ENCODE measurements at regions not wholly inside any gene's neighbourhood (a gene's known extent, or its start where the extent isn't known, plus 50 kb on each side); places are given as distances from the start of the nearest gene placed in this dataset.

DNA sequence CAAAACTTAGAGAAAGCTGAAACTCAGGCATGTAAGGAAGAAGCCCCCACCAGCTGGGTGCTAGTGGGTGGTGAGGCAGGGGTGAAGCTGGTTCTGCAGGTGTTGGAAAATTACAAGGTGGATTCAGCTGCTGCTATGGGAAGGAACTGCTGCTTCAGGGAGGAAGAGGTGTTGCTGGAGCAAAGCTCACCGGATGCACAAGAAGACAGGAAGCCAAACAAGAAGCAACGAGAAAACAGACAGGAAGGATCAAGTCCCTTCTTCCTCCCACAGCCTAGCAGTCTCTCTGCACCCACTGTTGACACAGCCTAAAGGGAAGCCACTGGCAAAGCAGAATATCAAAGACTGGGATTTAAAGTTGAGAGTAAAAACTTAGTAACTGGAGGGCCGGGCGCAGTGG is 100.2 kb upstream of the JADE1 start:
- ATAC-seq (ENCODE audit: low read depth) (no peak), DNase-seq (no peak)
- CTCF ChIA-PET, result no interaction called here
- Mint-ChIP-seq H3K9me3 (no peaks in the 10 kb centered on the region), H3K4me1 (peaks cover 4% of the 10 kb centered on the region), H3K4me3 (no peak overlapping the region), H3K36me3 (ENCODE audit: low read depth) (no peaks in the 10 kb centered on the region), H3K27me3 (no peaks in the 10 kb centered on the region), H3K27ac (no peak overlapping the region)
- TF ChIP-seq, protein P1, sequence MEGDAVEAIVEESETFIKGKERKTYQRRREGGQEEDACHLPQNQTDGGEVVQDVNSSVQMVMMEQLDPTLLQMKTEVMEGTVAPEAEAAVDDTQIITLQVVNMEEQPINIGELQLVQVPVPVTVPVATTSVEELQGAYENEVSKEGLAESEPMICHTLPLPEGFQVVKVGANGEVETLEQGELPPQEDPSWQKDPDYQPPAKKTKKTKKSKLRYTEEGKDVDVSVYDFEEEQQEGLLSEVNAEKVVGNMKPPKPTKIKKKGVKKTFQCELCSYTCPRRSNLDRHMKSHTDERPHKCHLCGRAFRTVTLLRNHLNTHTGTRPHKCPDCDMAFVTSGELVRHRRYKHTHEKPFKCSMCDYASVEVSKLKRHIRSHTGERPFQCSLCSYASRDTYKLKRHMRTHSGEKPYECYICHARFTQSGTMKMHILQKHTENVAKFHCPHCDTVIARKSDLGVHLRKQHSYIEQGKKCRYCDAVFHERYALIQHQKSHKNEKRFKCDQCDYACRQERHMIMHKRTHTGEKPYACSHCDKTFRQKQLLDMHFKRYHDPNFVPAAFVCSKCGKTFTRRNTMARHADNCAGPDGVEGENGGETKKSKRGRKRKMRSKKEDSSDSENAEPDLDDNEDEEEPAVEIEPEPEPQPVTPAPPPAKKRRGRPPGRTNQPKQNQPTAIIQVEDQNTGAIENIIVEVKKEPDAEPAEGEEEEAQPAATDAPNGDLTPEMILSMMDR (IDR thresholded peaks at IDR 0.05), result no peak
- POLR2A ChIA-PET, result no interaction called here
- intact Hi-C loops (cut with micrococcal nuclease), result no loop called here

DNA sequence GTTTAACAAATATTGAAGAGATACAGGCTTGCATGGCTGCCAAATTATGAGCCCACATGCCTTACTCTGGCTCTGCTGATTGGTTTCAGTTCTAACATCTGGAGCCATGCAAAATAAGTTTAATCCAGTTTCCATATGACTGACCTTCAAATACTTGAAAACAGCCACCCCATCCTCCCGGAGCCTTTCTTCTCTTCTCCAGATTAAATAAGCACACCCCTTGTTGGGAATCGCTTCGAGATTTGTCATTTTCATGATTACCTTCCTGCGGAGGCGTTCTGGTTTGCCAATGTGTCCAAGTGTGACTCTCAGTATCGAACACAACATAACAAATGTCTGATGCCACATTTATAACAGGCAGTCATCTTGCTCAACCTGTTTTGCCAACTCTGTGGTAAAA is 101.6 kb upstream of the JADE1 start:
- no peak for ATAC-seq (ENCODE audit: low read depth)
- Mint-ChIP-seq H3K27ac (no peak overlapping the region), H3K27me3 (no peaks in the 10 kb centered on the region), H3K4me1 (peaks cover 4% of the 10 kb centered on the region), H3K36me3 (ENCODE audit: low read depth) (no peaks in the 10 kb centered on the region), H3K9me3 (no peaks in the 10 kb centered on the region), H3K4me3 (no peak overlapping the region)
- no peak for DNase-seq
- ChIA-PET POLR2A (no interaction called here), CTCF (no interaction called here)
- intact Hi-C loops (cut with micrococcal nuclease), result no loop called here
- TF ChIP-seq, protein P1 (IDR thresholded peaks at IDR 0.05), result no peak

DNA sequence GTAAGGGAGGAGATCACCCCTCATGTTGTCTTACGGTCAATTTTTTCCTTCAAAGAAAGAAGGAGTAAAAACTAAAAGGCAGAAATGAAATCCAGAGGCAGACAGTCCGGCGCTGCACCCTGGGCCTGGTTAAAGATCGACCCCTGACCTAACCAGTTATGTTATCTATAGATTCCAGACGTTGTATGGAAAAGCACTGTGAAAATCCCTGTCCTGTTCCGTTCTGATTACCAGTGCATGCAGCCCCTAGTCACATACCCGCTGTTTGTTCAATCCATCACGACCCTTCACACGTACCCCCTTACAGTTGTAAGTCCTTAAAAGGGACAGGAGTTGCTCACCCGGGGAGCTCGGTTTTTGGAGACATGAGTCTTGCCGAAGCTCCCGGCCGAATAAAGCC is 105.6 kb upstream of the JADE1 start:
- no peak for ATAC-seq (ENCODE audit: low read depth)
- Mint-ChIP-seq H3K36me3 (ENCODE audit: low read depth) (no peaks in the 10 kb centered on the region), H3K4me3 (no peak overlapping the region), H3K9me3 (no peaks in the 10 kb centered on the region), H3K4me1 (no peaks in the 10 kb centered on the region), H3K27me3 (no peaks in the 10 kb centered on the region), H3K27ac (no peak overlapping the region)
- CTCF ChIA-PET, result no interaction called here
- no peak for DNase-seq
- TF ChIP-seq, protein P1 (IDR thresholded peaks at IDR 0.05), result no peak
- POLR2A ChIA-PET, result no interaction called here
- intact Hi-C loops (cut with micrococcal nuclease), result no loop called here

DNA sequence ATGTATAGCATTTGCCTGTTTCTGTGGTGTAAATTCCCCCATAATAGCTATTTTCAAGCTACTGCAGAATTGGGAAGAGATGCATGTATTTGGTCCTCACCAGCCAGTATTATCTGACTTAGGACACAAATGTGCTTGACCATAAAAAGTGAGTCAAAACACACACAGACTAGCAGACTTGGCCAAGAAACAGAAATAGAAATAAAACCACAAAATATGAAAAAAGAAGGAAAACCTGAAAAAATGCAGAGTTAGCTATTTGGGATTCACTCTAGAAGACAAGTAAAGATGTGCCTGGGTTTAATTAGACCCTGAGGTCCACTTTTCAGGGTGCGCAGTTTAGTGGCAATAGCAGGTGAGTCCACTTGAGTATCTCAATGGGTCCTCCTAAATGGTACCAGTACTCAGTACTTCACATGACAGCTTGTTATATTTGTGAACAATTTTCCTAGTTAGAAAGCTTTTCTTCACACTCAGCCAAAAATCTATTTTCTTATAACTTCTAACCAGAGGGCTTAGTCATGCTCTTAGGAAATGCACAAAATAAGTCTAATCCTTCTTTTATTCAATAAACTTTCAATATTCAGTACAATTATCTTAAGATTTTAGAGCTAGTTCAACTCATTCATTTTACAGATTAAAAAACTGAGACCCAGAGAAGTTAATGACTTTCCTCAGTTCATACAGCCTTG is 108.7 kb upstream of the JADE1 start:
- ChIA-PET POLR2A (no interaction called here), CTCF (no interaction called here)
- Mint-ChIP-seq H3K4me1 (no peaks in the 10 kb centered on the region), H3K27me3 (no peaks in the 10 kb centered on the region), H3K36me3 (ENCODE audit: low read depth) (no peaks in the 10 kb centered on the region), H3K4me3 (no peak overlapping the region), H3K9me3 (no peaks in the 10 kb centered on the region), H3K27ac (no peak overlapping the region)
- no peak for ATAC-seq (ENCODE audit: low read depth)
- TF ChIP-seq, protein P1 (IDR thresholded peaks at IDR 0.05), result no peak
- intact Hi-C loops (cut with micrococcal nuclease), result no loop called here
- DNase-seq, result no peak

DNA sequence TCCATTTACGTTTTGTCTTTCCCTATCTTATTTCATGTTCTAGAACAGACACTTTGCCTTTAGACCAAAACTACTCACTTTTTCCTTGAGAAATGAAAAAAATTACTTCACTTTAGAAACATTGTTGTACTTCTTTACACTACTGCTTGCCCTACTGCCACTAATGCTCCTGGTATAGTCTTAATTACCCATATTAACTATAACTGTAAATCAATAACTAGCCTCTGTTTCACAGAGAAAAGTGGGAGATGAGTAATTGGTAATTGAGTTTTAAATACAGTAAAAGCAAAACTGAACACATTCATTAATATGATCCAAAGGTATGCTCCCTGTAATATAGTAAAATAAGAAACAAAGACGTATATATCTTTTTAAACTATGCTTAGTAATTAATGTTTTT is 111.1 kb upstream of the JADE1 start:
- no peak for ATAC-seq (ENCODE audit: low read depth)
- no peaks in the 10 kb centered on the region for H3K36me3 Mint-ChIP-seq (ENCODE audit: low read depth)
- H3K27me3 Mint-ChIP-seq, result no peaks in the 10 kb centered on the region
- H3K9me3 Mint-ChIP-seq, result no peaks in the 10 kb centered on the region
- H3K4me3 Mint-ChIP-seq, result no peak overlapping the region
- H3K4me1 Mint-ChIP-seq, result no peaks in the 10 kb centered on the region
- intact Hi-C loops (cut with micrococcal nuclease), result no loop called here
- no peak for DNase-seq
- ChIA-PET CTCF (no interaction called here), POLR2A (no interaction called here)
- no peak overlapping the region for H3K27ac Mint-ChIP-seq
- TF ChIP-seq, protein P1 (IDR thresholded peaks at IDR 0.05), result no peak

All from activated B cell treated with CpG ODN at 0.5 μM for 24 hours (primary cell).